ENCODE measurements at regions not wholly inside any gene's neighbourhood (a gene's known extent, or its start where the extent isn't known, plus 50 kb on each side); places are given as distances from the start of the nearest gene placed in this dataset.

GRCh38 chr16:35463358-35463757 lies 2003.9 kb downstream of the TP53TG3F start:
- TF ChIP-seq CTCF (IDR thresholded peaks at IDR 0.05) (no peak), POLR2A (IDR thresholded peaks at IDR 0.05) (no peak)

Measured in adrenal gland (tissue), 5 donors.